GM18508 (cell line): ENCODE measurements at regions not wholly inside any gene's neighbourhood (a gene's known extent, or its start where the extent isn't known, plus 50 kb on each side); places are given as distances from the start of the nearest gene placed in this dataset.

Source experiments
- ATAC-seq: cut with Tn5 transposase; IDR thresholded peaks from one replicate; pipeline ENCODE4 v1.9.1; 2021; ENCODE audit warnings: moderate number of reproducible peaks; ENCODE audit not compliant: insufficient read depth, unreplicated experiment

DNA sequence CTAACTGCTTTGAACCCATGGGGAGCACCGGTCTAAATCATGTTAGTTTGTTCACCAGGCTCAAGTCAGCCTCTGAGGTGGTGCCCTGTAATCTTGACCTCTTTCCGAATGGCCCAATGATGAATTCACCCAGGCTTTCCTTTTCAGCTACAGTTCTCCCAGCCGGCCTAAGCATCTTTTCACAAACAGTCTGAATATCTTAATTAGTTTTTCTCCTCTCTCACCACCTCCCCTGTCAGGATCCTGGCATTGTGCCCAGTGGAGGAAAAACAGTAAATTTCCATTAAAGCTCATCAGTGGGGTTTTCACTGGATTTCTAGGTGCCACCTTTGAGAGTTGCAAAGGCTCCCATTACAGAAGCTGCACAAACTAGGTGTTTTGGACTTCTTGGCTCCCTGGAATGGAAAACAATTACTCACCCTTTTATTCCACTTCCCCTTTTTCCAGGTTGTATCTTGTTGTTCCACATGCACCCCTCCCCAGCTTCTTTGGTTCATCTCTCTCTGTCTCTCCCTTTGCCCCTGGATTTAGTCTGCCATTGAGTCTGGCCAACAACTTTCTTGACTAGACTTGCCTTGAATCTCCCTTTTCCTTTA is 69.4 kb upstream of the ADAMTSL1 start:
- ATAC-seq, result no peak

DNA sequence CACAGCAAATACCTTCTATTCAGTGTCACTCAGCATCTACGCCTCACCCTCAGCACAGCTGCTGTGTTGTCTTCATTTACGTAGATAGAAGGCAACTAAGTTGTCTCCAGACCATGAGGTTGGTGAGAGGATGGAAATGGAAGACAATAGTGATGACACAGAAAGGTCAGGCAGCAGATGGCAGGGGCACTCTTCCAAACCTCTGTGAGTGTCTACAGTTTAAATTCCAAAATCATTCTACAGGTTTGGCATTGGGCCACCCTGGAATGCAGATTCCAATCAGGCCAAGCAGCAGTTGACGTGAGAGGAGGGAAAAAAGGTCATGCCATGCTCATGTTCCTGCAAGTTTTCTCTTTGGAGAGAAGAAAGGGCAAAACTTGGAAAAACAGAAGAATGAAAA is 68.7 kb upstream of the ADAMTSL1 start:
- ATAC-seq, result no peak

DNA sequence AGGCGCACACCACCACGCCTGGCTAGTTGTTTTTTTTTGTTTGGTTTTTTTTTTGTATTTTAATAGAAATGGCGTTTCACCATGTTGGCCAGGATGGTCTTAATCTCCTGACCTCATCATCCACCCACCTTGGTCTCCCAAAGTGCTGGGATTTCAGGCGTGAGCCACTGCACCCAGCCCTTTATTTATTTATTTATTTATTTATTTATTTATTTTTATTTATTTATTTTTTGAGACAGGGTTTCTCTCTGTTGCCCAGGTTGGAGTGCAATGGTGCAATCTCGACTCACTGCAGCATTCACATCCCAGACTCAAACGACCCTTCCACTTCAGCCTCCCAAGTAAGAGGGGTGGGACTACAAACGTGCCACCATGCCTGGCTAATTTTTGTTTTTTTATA is 63.0 kb upstream of the ADAMTSL1 start:
- ATAC-seq, result no peak

DNA sequence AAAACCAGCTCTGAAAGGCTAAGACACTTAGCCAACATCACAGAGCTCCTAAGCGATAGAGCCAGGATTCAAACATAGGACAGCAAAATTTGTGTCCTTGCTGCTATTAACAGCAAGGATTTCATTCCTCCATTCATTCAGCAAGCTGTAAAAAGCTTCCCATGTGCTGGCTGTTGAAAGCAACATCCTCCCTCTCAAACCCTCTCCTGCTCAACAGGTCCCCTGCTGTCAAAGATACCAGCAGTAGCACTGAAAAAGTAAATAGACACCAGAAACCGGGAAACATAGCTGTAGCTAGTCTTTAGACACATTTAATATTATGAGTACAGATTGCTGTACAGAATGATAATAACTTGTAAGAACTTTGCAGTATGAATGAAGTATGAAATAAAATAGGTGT is 52.6 kb upstream of the ADAMTSL1 start:
- no peak for ATAC-seq

DNA sequence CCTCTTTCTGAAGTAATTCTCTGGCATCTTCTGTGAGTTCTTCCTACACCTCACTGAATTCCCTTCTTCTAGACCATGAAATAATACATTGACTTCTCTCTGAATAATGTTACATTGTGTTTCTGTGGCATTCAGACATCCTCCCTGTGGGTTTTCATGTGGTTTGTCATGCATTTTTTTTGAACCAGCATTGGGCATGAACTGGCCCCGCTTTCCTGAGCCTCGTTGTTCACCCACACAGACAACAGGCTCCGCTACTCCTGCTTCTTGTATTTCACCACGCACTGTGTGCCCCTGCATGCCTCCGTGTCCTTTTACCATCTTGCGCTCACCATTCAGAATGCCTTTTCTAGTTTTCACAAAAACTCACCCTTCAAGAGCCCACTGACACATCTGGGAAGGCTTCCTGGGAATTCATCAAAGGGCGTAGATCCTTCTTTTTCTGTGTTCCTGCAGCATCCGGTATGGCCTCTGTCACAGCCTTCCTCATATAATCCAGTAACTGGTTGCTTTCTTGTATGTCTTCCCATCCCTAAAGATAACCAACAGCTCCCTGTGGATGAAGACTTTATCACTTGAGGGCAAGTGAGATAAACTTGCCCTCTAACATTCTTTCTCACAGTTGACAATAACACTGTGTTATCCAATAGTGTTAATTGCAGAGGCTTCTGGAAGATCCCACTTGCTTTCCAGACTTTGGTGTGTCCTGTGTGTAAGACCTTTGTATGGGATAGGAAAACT is 51.5 kb upstream of the ADAMTSL1 start:
- no peak for ATAC-seq

DNA sequence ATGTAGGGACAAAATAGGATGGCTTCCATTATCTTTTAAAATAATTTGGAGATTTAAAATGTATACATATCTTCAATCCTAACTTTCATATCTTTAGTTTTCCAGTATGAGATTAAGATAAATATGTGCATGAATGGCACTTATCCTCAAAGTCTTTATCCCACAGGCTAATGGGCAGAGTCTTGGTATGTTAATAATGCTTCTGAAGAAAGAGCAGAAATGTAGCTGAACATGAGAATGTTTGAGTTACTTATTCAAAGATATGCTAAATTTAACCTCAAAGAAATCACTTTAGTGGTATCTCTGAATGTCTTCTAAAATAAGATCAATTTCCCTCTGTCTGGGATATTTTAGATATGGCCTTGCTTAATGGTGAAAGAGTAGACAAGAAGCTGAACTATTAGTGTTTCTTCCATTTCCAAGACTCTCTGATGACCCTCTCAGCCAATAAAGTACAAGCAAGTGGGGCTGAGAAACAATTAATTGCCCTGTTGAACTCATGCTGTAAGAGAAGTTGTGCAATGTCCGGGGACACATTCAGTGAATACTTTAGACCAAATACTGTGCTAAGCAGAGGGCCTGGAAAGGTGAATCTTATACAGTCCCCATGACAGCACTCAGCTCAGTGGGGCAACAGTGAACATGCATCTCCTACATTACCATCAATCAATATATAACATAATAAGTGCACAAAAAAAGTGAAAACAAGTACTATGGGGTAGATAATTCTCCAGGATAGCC is 50.0 kb upstream of the ADAMTSL1 start:
- no peak for ATAC-seq
